ENCODE measurements at regions not wholly inside any gene's neighbourhood (a gene's known extent, or its start where the extent isn't known, plus 50 kb on each side); places are given as distances from the start of the nearest gene placed in this dataset.
"Not testable (repeated sequence)": the region's sequence is repeated elsewhere in the genome, so short reads cannot be mapped to it uniquely, and the experiment has no call there.

DNA sequence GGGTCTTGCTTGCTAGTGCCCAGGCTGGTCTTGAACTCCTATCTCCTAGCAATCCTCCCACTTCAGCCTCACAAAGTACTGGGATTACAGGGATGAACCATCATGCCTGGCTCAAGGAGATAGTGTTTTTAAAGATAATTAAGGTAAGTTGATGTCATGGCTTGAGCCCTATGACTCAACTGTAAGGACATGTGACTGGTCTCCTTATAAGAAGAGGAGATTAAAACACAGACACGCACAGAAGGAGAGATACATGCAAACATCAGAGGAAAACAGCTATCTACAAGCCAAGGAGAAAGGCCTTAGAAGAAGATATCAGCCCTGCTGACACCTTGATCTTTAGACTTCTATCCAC lies 220.4 kb upstream of the GADL1 start:
- Histone ChIP-seq H3K9ac (no peak overlapping the region), H3K27ac (no peak overlapping the region), H3K4me1 (no peaks in the 10 kb centered on the region), H3K27me3 (no peaks in the 10 kb centered on the region), H3K4me3 (no peak overlapping the region), H3K79me2 (ENCODE audit: low read depth) (no peaks in the 10 kb centered on the region), H3K4me2 (no peak overlapping the region), H3K36me3 (no peaks in the 10 kb centered on the region), H3F3A (ENCODE audit: low read depth) (no peaks in the 10 kb centered on the region), H4K20me1 (ENCODE audit: low read depth) (no peaks in the 10 kb centered on the region), H2AFZ (replicated peaks) (no peak overlapping the region), H3K9me3 (ENCODE audit: low read depth) (no peaks in the 10 kb centered on the region)
- no peak for DNase-seq (ENCODE audit: low spot score)
- Mint-ChIP-seq H3K9me3 (peaks cover 6% of the 10 kb centered on the region), H3K4me3 (no peak overlapping the region), H3K27ac (no peak overlapping the region), H3K36me3 (no peaks in the 10 kb centered on the region), H3K27me3 (ENCODE audit: insufficient read depth, low read depth) (peaks cover 3% of the 10 kb centered on the region), H3K4me1 (no peaks in the 10 kb centered on the region)
- no peak for TF ChIP-seq EZH2phosphoT487 (IDR thresholded peaks at IDR 0.05)

DNA sequence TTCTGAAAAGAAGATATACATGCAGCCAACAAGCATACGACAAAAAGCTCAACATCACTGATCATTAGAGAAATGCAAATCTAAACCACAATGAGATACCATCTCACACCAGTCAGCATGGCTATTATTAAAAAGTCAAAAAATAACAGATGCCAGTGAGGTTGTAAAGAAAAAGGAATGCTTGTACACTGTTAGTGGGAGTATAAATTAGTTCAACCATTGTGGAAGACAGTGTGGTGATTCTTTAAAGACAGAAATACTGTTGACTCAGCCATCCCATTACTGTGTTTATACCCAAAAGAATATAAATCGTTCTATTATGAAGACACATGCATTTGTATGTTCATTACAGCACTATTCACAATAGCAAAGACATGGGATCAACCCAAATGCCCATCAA lies 221.1 kb upstream of the GADL1 start:
- not testable (repeated sequence) for H3K79me2 ChIP-seq (ENCODE audit: low read depth); H3K27me3 ChIP-seq; H3K36me3 Mint-ChIP-seq; H3K9me3 Mint-ChIP-seq; H3K36me3 ChIP-seq; H3K4me1 ChIP-seq; H3K27me3 Mint-ChIP-seq (ENCODE audit: insufficient read depth, low read depth); H3F3A ChIP-seq (ENCODE audit: low read depth); H2AFZ ChIP-seq (replicated peaks); H3K4me2 ChIP-seq; H3K4me1 Mint-ChIP-seq; H4K20me1 ChIP-seq (ENCODE audit: low read depth); H3K4me3 ChIP-seq; H3K9ac ChIP-seq; H3K4me3 Mint-ChIP-seq; DNase-seq (ENCODE audit: low spot score); H3K9me3 ChIP-seq (ENCODE audit: low read depth); H3K27ac ChIP-seq; H3K27ac Mint-ChIP-seq

DNA sequence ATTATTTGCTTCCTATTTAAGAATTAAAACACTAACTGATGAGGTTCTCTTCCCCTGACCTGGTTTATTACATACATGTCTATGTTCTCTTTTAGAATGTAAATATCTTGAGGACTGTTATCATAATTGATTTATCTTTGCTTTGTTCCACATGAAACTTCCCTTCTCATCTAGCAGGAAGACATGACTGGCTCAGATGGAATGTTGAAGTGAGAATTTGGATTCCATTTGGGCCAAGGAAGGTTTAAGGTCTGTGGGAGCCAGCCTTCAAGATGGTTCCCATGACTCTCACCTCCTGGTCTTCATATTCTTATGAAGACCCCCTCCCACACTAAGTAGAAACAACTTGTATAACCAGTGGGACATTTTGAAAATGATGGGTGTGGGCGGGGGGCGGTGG lies 222.2 kb upstream of the GADL1 start:
- Mint-ChIP-seq H3K27me3 (ENCODE audit: insufficient read depth, low read depth) (peaks cover 3% of the 10 kb centered on the region), H3K4me3 (no peak overlapping the region), H3K4me1 (no peaks in the 10 kb centered on the region), H3K36me3 (no peaks in the 10 kb centered on the region), H3K27ac (no peak overlapping the region), H3K9me3 (peaks cover 6% of the 10 kb centered on the region)
- no peak for TF ChIP-seq EZH2 (IDR thresholded peaks at IDR 0.05)
- TF ChIP-seq EZH2phosphoT487 (IDR thresholded peaks at IDR 0.05) = no peak
- TF ChIP-seq, protein P1, sequence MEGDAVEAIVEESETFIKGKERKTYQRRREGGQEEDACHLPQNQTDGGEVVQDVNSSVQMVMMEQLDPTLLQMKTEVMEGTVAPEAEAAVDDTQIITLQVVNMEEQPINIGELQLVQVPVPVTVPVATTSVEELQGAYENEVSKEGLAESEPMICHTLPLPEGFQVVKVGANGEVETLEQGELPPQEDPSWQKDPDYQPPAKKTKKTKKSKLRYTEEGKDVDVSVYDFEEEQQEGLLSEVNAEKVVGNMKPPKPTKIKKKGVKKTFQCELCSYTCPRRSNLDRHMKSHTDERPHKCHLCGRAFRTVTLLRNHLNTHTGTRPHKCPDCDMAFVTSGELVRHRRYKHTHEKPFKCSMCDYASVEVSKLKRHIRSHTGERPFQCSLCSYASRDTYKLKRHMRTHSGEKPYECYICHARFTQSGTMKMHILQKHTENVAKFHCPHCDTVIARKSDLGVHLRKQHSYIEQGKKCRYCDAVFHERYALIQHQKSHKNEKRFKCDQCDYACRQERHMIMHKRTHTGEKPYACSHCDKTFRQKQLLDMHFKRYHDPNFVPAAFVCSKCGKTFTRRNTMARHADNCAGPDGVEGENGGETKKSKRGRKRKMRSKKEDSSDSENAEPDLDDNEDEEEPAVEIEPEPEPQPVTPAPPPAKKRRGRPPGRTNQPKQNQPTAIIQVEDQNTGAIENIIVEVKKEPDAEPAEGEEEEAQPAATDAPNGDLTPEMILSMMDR (IDR thresholded peaks at IDR 0.05) = no peak
- Histone ChIP-seq H3K9ac (no peak overlapping the region), H2AFZ (replicated peaks) (no peak overlapping the region), H4K20me1 (ENCODE audit: low read depth) (no peaks in the 10 kb centered on the region), H3K27me3 (no peaks in the 10 kb centered on the region), H3K4me3 (no peak overlapping the region), H3K4me2 (no peak overlapping the region), H3K27ac (no peak overlapping the region), H3K36me3 (no peaks in the 10 kb centered on the region), H3K79me2 (ENCODE audit: low read depth) (no peaks in the 10 kb centered on the region), H3F3A (ENCODE audit: low read depth) (no peaks in the 10 kb centered on the region), H3K9me3 (ENCODE audit: low read depth) (no peaks in the 10 kb centered on the region), H3K4me1 (no peaks in the 10 kb centered on the region)
- no peak for DNase-seq (ENCODE audit: low spot score)

DNA sequence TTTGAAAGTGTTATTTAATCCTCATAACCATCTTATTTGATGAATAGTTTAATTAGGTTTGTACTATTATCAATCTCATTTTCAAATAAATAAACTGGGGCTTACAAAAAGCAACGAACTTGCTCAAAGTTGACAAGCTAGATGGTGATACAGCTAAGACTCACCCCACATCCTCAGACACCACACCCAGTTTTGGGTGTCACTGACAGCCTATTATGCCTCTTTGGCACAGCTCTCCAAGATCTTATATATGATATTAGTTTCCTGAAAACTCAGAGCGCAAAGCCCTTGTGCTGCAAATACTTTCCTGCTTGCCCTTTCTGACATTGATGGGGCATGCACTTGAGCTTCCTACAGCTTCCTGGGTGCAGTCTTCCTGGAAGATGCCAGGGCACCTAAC lies 223.4 kb upstream of the GADL1 start:
- no peaks in the 10 kb centered on the region for H3K27me3 ChIP-seq
- no peaks in the 10 kb centered on the region for H3K4me1 Mint-ChIP-seq

More for the DNA sequence above, 223.4 kb upstream of the GADL1 start:
- Histone ChIP-seq H3K9me3 (ENCODE audit: low read depth) (no peaks in the 10 kb centered on the region), H4K20me1 (ENCODE audit: low read depth) (no peaks in the 10 kb centered on the region), H3K4me1 (no peaks in the 10 kb centered on the region), H3K27ac (no peak overlapping the region), H3K79me2 (ENCODE audit: low read depth) (no peaks in the 10 kb centered on the region), H3K9ac (no peak overlapping the region), H3K4me2 (no peak overlapping the region), H3F3A (ENCODE audit: low read depth) (no peaks in the 10 kb centered on the region), H3K4me3 (no peak overlapping the region), H3K36me3 (no peaks in the 10 kb centered on the region), H2AFZ (replicated peaks) (no peak overlapping the region)
- no peak for TF ChIP-seq EZH2 (IDR thresholded peaks at IDR 0.05)
- TF ChIP-seq, protein P1 (IDR thresholded peaks at IDR 0.05) = no peak
- TF ChIP-seq EZH2phosphoT487 (IDR thresholded peaks at IDR 0.05) = no peak
- Mint-ChIP-seq H3K9me3 (peaks cover 6% of the 10 kb centered on the region), H3K36me3 (no peaks in the 10 kb centered on the region), H3K27ac (no peak overlapping the region), H3K4me3 (no peak overlapping the region), H3K27me3 (ENCODE audit: insufficient read depth, low read depth) (peaks cover 3% of the 10 kb centered on the region)
- DNase-seq (ENCODE audit: low spot score) = no peak

Data from neural progenitor cell (in vitro differentiated cells).